ENCODE measurements at regions not wholly inside any gene's neighbourhood (a gene's known extent, or its start where the extent isn't known, plus 50 kb on each side); places are given as distances from the start of the nearest gene placed in this dataset.

GRCh38 chr9:129319076-129319937, 141.2 kb upstream of the IER5L start:
- Histone ChIP-seq H3K27me3 (ENCODE audit: control insufficient read depth, insufficient read depth) (no peaks in the 10 kb centered on the region), H3K4me3 (ENCODE audit: low read length) (no peak overlapping the region), H3K27ac (ENCODE audit: low read length) (no peak overlapping the region), H3K9me3 (ENCODE audit: control insufficient read depth, low read length) (no peaks in the 10 kb centered on the region), H3K4me1 (ENCODE audit: control insufficient read depth, insufficient read depth, low read length) (peaks cover 5% of the 10 kb centered on the region)
- peak in 1 of 3 donors; percentile 60 for DNase-seq
- no peak for ATAC-seq
- 79% methylated on average over 30 of the region's 30 CpGs for WGBS
- intact Hi-C loops (cut with DNase I), result loop anchor here in 1 of 4 donors (5.0 kb wide), 1 partner anchor 57 kb away; no protein-coding TSS in a partner anchor

- intact Hi-C loops (cut with DNase I), result loop anchor here in 1 of 4 donors (5.0 kb wide), 1 partner anchor 56 kb away; no protein-coding TSS in a partner anchor
Measured at GRCh38 chr9:129318121-129319075, 140.3 kb upstream of the IER5L start.

GRCh38 chr9:129317179-129318011, 139.3 kb upstream of the IER5L start:
- H3K4me1 ChIP-seq (ENCODE audit: control insufficient read depth, insufficient read depth, low read length), result peaks cover 5% of the 10 kb centered on the region
- 79% methylated on average over 13 of the region's 13 CpGs for WGBS
- H3K9me3 ChIP-seq (ENCODE audit: control insufficient read depth, low read length), result no peaks in the 10 kb centered on the region
- no peaks in the 10 kb centered on the region for H3K27me3 ChIP-seq (ENCODE audit: control insufficient read depth, insufficient read depth)
- ATAC-seq (no peak), DNase-seq (peak; percentile 65 to 85 (median 81))
- no peak overlapping the region for H3K4me3 ChIP-seq (ENCODE audit: low read length)
- intact Hi-C loops (cut with DNase I), result loop anchor here in 1 of 4 donors (5.0 kb wide), 1 partner anchor 55 kb away; no protein-coding TSS in a partner anchor
- no peak overlapping the region for H3K27ac ChIP-seq (ENCODE audit: low read length)

More at GRCh38 chr9:129318121-129319075, 140.3 kb upstream of the IER5L start:
- no peaks in the 10 kb centered on the region for H3K9me3 ChIP-seq (ENCODE audit: control insufficient read depth, low read length)
- DNase-seq (peak in 1 of 3 donors; percentile 64), ATAC-seq (no peak)
- 70% methylated on average over 16 of the region's 16 CpGs for WGBS
- no peak overlapping the region for H3K4me3 ChIP-seq (ENCODE audit: low read length)
- peak overlapping the region; percentile 11 for H3K27ac ChIP-seq (ENCODE audit: low read length)
- H3K4me1 ChIP-seq (ENCODE audit: control insufficient read depth, insufficient read depth, low read length), result peaks cover 5% of the 10 kb centered on the region
- no peaks in the 10 kb centered on the region for H3K27me3 ChIP-seq (ENCODE audit: control insufficient read depth, insufficient read depth)

GRCh38 chr9:129316281-129317030, 138.4 kb upstream of the IER5L start:
- Histone ChIP-seq H3K27ac (ENCODE audit: low read length) (peak overlapping the region; percentile 55), H3K4me3 (ENCODE audit: low read length) (no peak overlapping the region), H3K9me3 (ENCODE audit: control insufficient read depth, low read length) (no peaks in the 10 kb centered on the region), H3K4me1 (ENCODE audit: control insufficient read depth, insufficient read depth, low read length) (peaks cover 5% of the 10 kb centered on the region), H3K27me3 (ENCODE audit: control insufficient read depth, insufficient read depth) (no peaks in the 10 kb centered on the region)
- 90% methylated on average over 14 of the region's 14 CpGs for WGBS
- intact Hi-C loops (cut with DNase I), result loop anchor here in 1 of 4 donors (5.0 kb wide), 1 partner anchor 54 kb away; no protein-coding TSS in a partner anchor
- ATAC-seq (no peak), DNase-seq (peak in 1 of 3 donors; percentile 56)

- Histone ChIP-seq H3K4me3 (ENCODE audit: low read length) (no peak overlapping the region), H3K4me1 (ENCODE audit: control insufficient read depth, insufficient read depth, low read length) (no peaks in the 10 kb centered on the region), H3K27ac (ENCODE audit: low read length) (no peak overlapping the region), H3K27me3 (ENCODE audit: control insufficient read depth, insufficient read depth) (no peaks in the 10 kb centered on the region), H3K9me3 (ENCODE audit: control insufficient read depth, low read length) (no peaks in the 10 kb centered on the region)
- no peak for ATAC-seq
- WGBS, result 93% methylated on average over 10 of the region's 10 CpGs
- intact Hi-C loops (cut with DNase I), result no loop called here
- peak in 1 of 3 donors; percentile 26 for DNase-seq
Measured at GRCh38 chr9:129313331-129313955, 135.4 kb upstream of the IER5L start.

GRCh38 chr9:129312251-129313122, 134.4 kb upstream of the IER5L start:
- intact Hi-C loops (cut with DNase I), result no loop called here
- peak in 1 of 3 donors; percentile 37 for DNase-seq
- no peak overlapping the region for H3K27ac ChIP-seq (ENCODE audit: low read length)
- no peaks in the 10 kb centered on the region for H3K9me3 ChIP-seq (ENCODE audit: control insufficient read depth, low read length)
- no peaks in the 10 kb centered on the region for H3K4me1 ChIP-seq (ENCODE audit: control insufficient read depth, insufficient read depth, low read length)
- H3K4me3 ChIP-seq (ENCODE audit: low read length), result no peak overlapping the region
- H3K27me3 ChIP-seq (ENCODE audit: control insufficient read depth, insufficient read depth), result no peaks in the 10 kb centered on the region
- ATAC-seq, result no peak
- WGBS, result 86% methylated on average over 16 of the region's 16 CpGs

- Histone ChIP-seq H3K4me3 (ENCODE audit: low read length) (no peak overlapping the region), H3K27me3 (ENCODE audit: control insufficient read depth, insufficient read depth) (no peaks in the 10 kb centered on the region), H3K27ac (ENCODE audit: low read length) (no peak overlapping the region), H3K4me1 (ENCODE audit: control insufficient read depth, insufficient read depth, low read length) (no peaks in the 10 kb centered on the region), H3K9me3 (ENCODE audit: control insufficient read depth, low read length) (no peaks in the 10 kb centered on the region)
- WGBS, result 86% methylated on average over 4 of the region's 4 CpGs
- ATAC-seq, result no peak
- DNase-seq, result peak in 1 of 3 donors; percentile 7
- intact Hi-C loops (cut with DNase I), result no loop called here
Measured at GRCh38 chr9:129311643-129312042, 133.6 kb upstream of the IER5L start.

- intact Hi-C loops (cut with DNase I), result no loop called here
- H3K27ac ChIP-seq (ENCODE audit: low read length), result no peak overlapping the region
- no peaks in the 10 kb centered on the region for H3K9me3 ChIP-seq (ENCODE audit: control insufficient read depth, low read length)
- no peaks in the 10 kb centered on the region for H3K4me1 ChIP-seq (ENCODE audit: control insufficient read depth, insufficient read depth, low read length)
- DNase-seq (no peak), ATAC-seq (no peak)
- no peaks in the 10 kb centered on the region for H3K27me3 ChIP-seq (ENCODE audit: control insufficient read depth, insufficient read depth)
- no peak overlapping the region for H3K4me3 ChIP-seq (ENCODE audit: low read length)
- 93% methylated on average over 7 of the region's 7 CpGs for WGBS
Measured at GRCh38 chr9:129310666-129311350, 132.7 kb upstream of the IER5L start.

All from right cardiac atrium (tissue), 5 donors.